GM19463 (cell line): ENCODE measurements at regions not wholly inside any gene's neighbourhood (a gene's known extent, or its start where the extent isn't known, plus 50 kb on each side); places are given as distances from the start of the nearest gene placed in this dataset.
"Not testable (repeated sequence)": the region's sequence is repeated elsewhere in the genome, so short reads cannot be mapped to it uniquely, and the experiment has no call there.

Experiments
- ATAC-seq: cut with Tn5 transposase; IDR thresholded peaks from one replicate; pipeline ENCODE4 v1.9.1; 2021; ENCODE audit warnings: mild to moderate bottlenecking, moderate library complexity; ENCODE audit not compliant: unreplicated experiment

GRCh38 chr5:124521461-124522230 lies 224.8 kb downstream of the ZNF608 start:
- ATAC-seq, result no peak

GRCh38 chr5:124519396-124519795 lies 227.0 kb downstream of the ZNF608 start:
- ATAC-seq, result peak; percentile 75

GRCh38 chr5:124516567-124516966 lies 229.9 kb downstream of the ZNF608 start:
- no peak for ATAC-seq

GRCh38 chr5:124515497-124516245 lies 230.8 kb downstream of the ZNF608 start:
- ATAC-seq, result no peak

- no peak for ATAC-seq
Measured at GRCh38 chr5:124514956-124515355, 231.5 kb downstream of the ZNF608 start.

GRCh38 chr5:124512952-124513632 lies 233.3 kb downstream of the ZNF608 start:
- no peak for ATAC-seq

- ATAC-seq, result no peak
Measured at GRCh38 chr5:124512236-124512635, 234.2 kb downstream of the ZNF608 start.

GRCh38 chr5:124511791-124512190 lies 234.6 kb downstream of the ZNF608 start:
- no peak for ATAC-seq

GRCh38 chr5:124507688-124508087 lies 238.8 kb downstream of the ZNF608 start:
- no peak for ATAC-seq

- peak; percentile 89 for ATAC-seq
Measured at GRCh38 chr5:124504081-124504916, 242.1 kb downstream of the ZNF608 start.

GRCh38 chr5:124502551-124502950 lies 243.9 kb downstream of the ZNF608 start:
- no peak for ATAC-seq

- ATAC-seq, result not testable (repeated sequence)
Measured at GRCh38 chr5:124499818-124500217, 246.6 kb downstream of the ZNF608 start.

- not testable (repeated sequence) for ATAC-seq
Measured at GRCh38 chr5:124496968-124497367, 249.5 kb downstream of the ZNF608 start.

- ATAC-seq, result no peak
Measured at GRCh38 chr5:124494540-124495116, 251.8 kb downstream of the ZNF608 start.

GRCh38 chr5:124492444-124493224 lies 253.8 kb downstream of the ZNF608 start:
- no peak for ATAC-seq

- not testable (repeated sequence) for ATAC-seq
Measured at GRCh38 chr5:124490315-124490714, 256.1 kb downstream of the ZNF608 start.

- no peak for ATAC-seq
Measured at GRCh38 chr5:124481419-124481818, 265.0 kb downstream of the ZNF608 start.

- ATAC-seq, result no peak
Measured at GRCh38 chr5:124480964-124481363, 265.5 kb downstream of the ZNF608 start.

- ATAC-seq, result no peak
Measured at GRCh38 chr5:124480022-124480421, 266.4 kb downstream of the ZNF608 start.

GRCh38 chr5:124478264-124478663 lies 268.2 kb downstream of the ZNF608 start:
- ATAC-seq, result no peak
